Lung (tissue), 11 donors: ENCODE measurements at regions not wholly inside any gene's neighbourhood (a gene's known extent, or its start where the extent isn't known, plus 50 kb on each side); places are given as distances from the start of the nearest gene placed in this dataset.

Experiments used
- ATAC-seq: fragments of 200-7000 bp; cut with Tn5 transposase; one replicate; pipeline ENCODE4 v1.9.1; 2020; ENCODE audit warnings: moderate number of reproducible peaks; ENCODE audit not compliant: insufficient read depth, low FRiP score
- DNase-seq, 3 donors: peaks; one replicate each; pipeline ENCODE4 v3.0.0-alpha.2; 2013 to 2017
- H3K27ac ChIP-seq, 2 donors: one replicate each; pipeline ENCODE4 v1.5.1; 2013; ENCODE audit warnings: mild to moderate bottlenecking in 2 of 2, moderate library complexity in 2 of 2, control low read depth in 1 of 2, inconsistent platforms in 1 of 2, low read depth in 1 of 2, low read length in 1 of 2
- H3K27me3 ChIP-seq, 3 donors: one replicate each; pipeline ENCODE4 v1.5.1; 2013; ENCODE audit warnings: low read length in 2 of 3; ENCODE audit not compliant: control insufficient read depth in 3 of 3, insufficient read depth in 3 of 3
- H3K36me3 ChIP-seq, 4 donors: one replicate each; pipeline ENCODE4 v1.5.1; 2013; ENCODE audit warnings: low read length in 4 of 4, mild to moderate bottlenecking in 1 of 4, moderate library complexity in 1 of 4; ENCODE audit not compliant: control insufficient read depth in 4 of 4, insufficient read depth in 4 of 4
- H3K4me1 ChIP-seq, 5 donors: one replicate each; pipeline ENCODE4 v1.5.1; 2013; ENCODE audit warnings: low read length in 5 of 5, mild to moderate bottlenecking in 2 of 5, moderate library complexity in 1 of 5; ENCODE audit not compliant: control insufficient read depth in 5 of 5, insufficient read depth in 5 of 5
- H3K4me3 ChIP-seq: one replicate; pipeline ENCODE4 v1.5.1; 2013; ENCODE audit warnings: mild to moderate bottlenecking, control low read depth, moderate library complexity
- H3K9ac ChIP-seq, 2 donors: one replicate each; pipeline ENCODE4 v1.5.1; 2013; ENCODE audit warnings: low read length in 2 of 2, control low read depth in 1 of 2; ENCODE audit not compliant: insufficient read depth in 1 of 2
- H3K9me3 ChIP-seq, 4 donors: one replicate each; pipeline ENCODE4 v1.5.1; 2013; ENCODE audit warnings: low read length in 3 of 4, mild to moderate bottlenecking in 1 of 4, moderate library complexity in 1 of 4; ENCODE audit not compliant: control insufficient read depth in 4 of 4, insufficient read depth in 3 of 4
- CTCF ChIP-seq: IDR thresholded peaks from 2 replicates; pipeline ENCODE4 v1.5.1; 2012; ENCODE audit warnings: mild to moderate bottlenecking; ENCODE audit errors: control extremely low read depth, extremely low read depth
- WGBS, 2 donors: extraction: QIAGEN DNeasy Blood & Tissue Kit; methylation state at CpG; one replicate each; pipeline ENCODE4 v1.1.7; 2013; 5-methylcytosine and 5-hydroxymethylcytosine counted together
- donor health status: control.
- donor health status: control.
- donor health status: Bipolar disorder and iron deficiency.
- donor health status: healthy.
- donor health status: DM: yes; HTN: yes; CAD: no.

DNA sequence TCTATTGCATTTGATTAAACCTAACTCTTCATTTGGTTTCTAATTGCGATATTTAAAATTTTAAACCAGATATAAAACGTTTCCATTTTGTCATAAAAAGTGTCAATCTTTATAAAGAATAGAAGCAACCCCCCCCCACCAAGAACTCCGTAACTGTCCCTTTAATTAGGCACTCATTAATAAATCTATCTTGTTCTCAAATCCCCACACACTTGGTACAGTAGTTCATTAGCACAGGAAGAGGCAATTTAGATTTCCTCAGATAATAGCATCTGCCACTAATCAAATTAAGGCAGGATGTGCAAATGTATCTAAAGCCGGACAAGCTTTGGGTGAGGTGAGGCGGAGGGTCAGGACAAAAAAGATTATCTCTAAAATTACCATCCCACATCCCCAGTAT, 1143.3 kb upstream of the AUTS2 start:
- Histone ChIP-seq H3K9ac (no peak overlapping the region), H3K27ac (no peak overlapping the region), H3K4me3 (no peak overlapping the region), H3K27me3 (no peaks in the 10 kb centered on the region), H3K4me1 (no peaks in the 10 kb centered on the region), H3K9me3 (peaks cover 0 to 7% (median 2%) of the 10 kb centered on the region in 4 donors), H3K36me3 (no peaks in the 10 kb centered on the region)
- TF ChIP-seq CTCF = no peak
- no peak for ATAC-seq
- WGBS, 2 donors = 76 to 78% methylated on average over 5 of the region's 5 CpGs
- DNase-seq = no peak

GRCh38 chr7:68456469-68456868, 1141.8 kb upstream of the AUTS2 start:
- Histone ChIP-seq H3K27me3 (no peaks in the 10 kb centered on the region), H3K4me1 (no peaks in the 10 kb centered on the region), H3K36me3 (no peaks in the 10 kb centered on the region), H3K27ac (no peak overlapping the region), H3K9ac (no peak overlapping the region), H3K9me3 (peaks cover 0 to 7% (median 2%) of the 10 kb centered on the region in 4 donors), H3K4me3 (no peak overlapping the region)
- no peak for TF ChIP-seq CTCF
- no peak for DNase-seq
- ATAC-seq = no peak

DNA sequence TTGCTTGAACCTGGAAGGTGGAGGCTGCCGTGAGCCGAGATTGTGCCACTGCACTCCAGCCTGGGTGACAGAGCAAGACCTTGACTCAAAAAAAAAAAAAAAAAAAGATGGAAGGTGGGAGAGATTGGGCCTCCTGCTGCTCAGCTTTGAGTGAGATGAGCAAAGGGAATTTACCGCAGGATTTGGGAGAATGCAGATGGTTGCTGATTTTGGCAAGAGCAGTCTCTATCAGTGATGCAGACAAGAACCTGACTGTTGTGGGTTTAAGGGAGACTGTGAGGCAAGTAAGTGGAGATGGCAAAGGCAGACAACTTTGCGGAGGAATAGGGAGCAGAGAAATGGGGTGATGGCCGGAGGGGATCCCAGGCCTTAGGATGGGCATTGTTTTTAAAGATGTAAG, 1140.8 kb upstream of the AUTS2 start:
- H3K36me3 ChIP-seq = no peaks in the 10 kb centered on the region
- no peak overlapping the region for H3K27ac ChIP-seq
- H3K4me3 ChIP-seq = no peak overlapping the region
- no peaks in the 10 kb centered on the region for H3K4me1 ChIP-seq
- H3K9me3 ChIP-seq = peaks cover 0 to 7% (median 2%) of the 10 kb centered on the region in 4 donors
- DNase-seq (no peak), ATAC-seq (no peak)
- no peak for TF ChIP-seq CTCF
- 90 to 98% methylated on average over 5 of the region's 5 CpGs for WGBS, 2 donors
- H3K9ac ChIP-seq = no peak overlapping the region
- no peaks in the 10 kb centered on the region for H3K27me3 ChIP-seq
